NCI-H526 (cell line): ENCODE measurements at regions not wholly inside any gene's neighbourhood (a gene's known extent, or its start where the extent isn't known, plus 50 kb on each side); places are given as distances from the start of the nearest gene placed in this dataset.

Experiments used
- DNase-seq, 2 experiments: peaks; one replicate each; lab custom pipeline; 2025; lab: John Stamatoyannopoulos, UW

DNA sequence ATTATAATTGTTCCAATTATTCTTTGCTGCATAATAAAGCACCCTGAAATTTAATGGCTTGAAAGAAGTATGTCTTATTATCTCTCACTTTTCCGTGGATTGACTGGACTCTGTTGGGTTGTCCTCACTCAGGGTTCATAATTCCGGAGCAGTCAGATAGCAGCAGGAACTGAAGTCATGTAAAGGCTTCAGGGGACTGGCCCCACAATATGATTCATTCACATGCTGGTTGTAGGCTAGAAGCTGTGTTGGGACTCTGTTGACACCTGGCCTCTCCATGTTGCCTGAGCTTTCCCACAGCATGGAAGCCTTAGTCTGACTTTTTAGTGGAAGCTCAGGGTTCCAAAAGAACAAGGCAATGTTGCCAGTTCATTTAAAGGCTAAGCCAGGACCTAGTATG lies 367.1 kb upstream of the ADGRL2 start:
- no peak for DNase-seq

DNA sequence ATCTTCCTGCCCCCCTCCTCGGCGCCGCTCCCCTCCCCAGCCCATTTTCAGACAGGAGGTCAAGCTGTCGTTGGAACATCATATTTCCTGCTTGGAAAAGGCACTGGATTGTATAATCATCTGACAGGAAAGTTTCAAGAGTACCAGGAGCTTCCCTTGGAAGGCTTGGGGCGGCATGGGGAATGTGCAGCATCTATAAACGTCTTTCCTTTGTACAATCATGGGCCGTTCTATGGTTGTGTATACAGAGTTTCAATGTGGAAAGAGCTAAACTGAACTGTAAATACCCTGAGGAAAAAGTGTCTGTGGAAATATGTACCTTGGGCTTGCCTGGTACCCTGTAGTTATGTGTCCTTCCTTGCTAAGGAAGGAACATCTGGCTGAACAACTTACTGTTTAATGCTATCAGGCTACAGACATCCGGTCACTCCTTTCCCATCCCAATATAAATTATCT lies 368.1 kb upstream of the ADGRL2 start:
- no peak for DNase-seq

DNA sequence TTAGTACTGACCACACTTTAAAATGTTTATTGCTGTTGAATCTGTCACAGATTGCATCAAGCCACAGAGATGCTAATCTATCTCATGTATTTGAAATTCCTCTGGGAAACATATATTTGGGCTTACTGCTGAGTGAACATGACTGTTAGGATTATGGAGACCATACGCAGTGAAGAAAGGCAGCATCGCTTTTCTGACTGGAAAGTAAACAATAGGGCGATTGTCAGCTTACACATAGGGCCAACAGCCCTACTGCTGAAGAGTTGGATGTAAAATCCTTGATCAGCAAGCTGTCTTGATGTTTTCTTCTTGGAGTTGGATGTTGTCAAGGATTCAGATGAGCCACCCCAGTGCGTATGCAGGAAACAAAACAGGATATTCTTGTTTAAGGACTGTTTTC lies 368.7 kb upstream of the ADGRL2 start:
- DNase-seq: peak; percentile 24 to 65

DNA sequence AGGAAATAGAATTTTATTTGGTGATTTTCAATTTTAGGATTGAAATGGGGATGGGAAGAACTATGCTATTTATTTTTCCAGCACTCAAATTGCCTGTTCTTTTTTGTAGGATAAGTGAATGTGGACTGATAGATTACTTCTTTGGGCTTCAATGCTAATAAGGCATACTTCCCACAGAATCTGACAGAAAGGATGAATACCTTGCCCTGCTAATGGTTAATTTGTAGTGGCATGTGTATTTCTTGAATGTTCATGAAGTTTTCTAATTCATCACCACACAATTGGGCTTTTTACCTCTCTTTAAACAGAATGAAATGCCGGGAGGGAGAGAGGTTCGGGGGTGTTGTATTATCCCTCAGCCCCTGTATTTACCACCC lies 369.1 kb upstream of the ADGRL2 start:
- DNase-seq: no peak

DNA sequence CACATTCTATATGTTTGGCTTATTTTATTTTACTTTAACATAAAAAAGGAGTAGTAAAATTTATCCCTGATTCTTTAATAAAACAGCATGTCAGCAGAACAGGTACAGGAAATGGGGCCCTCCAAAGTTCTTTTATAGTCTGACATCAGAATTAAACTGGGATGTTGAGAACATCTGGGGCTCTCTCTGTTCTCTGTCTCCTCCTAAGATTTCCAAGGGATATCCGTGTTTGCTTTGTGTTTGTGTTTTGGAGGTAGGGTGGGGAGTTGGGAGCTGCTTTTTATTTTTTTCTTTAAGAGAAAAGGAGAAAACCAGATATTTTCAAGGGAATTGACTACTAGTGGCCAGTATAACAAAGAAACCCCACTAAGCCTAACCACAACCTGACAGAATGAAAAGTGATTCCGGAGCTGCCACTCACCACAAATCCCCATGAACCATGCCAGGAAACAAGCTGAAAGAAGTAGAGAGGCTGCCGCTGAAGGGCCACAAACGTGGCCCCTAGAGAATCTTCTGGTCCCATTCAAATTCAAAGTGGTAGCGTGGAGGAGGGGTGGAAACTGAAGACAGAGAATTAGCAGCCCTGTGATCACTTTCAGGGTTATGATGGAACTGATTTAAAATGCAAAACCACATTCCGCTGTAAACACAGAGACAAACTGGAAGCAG lies 369.6 kb upstream of the ADGRL2 start:
- DNase-seq: no peak

DNA sequence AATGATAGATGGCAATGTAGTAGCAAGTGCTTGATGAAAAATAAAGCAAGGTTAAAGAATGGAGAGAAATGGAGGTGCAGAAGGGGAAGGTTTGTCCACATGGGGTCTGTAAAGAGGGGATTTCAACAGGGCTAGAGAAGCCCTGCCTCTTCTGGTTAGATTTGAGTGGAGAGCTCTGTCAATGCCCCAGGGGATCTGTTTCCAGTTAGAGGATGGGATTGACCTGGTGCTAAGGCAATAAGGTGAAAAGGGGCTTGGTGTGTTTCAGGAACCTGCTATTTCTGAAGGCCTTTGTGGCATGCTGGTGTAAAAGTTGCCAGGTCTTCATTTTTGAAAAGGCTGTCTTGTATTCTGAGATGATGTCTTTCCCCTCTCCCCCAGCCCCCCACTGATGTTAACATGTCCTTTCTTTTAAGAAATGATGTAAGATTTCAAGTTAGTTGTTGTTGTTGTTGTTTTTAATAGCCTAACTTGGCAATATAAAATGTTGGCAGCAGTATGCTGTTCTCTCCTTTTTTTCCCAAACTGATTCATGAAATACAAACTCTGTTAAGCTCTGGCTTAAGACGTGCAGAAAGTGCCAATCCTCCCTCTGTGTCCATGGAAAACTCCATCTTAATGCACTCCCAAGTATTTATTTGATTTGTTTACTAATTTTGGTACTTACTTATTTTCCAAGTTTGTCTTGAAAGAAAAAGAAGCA lies 370.3 kb upstream of the ADGRL2 start:
- DNase-seq: no peak

DNA sequence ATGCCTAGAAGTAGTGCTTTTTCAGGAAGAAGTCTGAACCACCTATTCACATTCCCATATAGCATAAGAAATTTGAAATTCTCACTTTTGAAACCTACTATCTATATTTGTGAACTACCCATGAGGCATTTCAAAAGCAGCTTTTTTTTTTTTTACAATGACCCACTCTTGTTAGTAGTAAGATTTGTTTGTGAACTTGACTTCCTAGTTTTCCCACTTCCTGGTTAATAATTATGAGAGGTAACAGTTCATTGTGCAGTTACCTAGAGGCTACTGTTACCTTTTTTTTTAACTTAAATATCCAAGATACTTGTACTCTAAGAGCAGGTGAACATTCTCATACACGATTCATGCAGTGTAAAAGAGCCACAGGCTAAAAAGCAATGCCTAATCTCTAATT lies 371.7 kb upstream of the ADGRL2 start:
- no peak for DNase-seq

DNA sequence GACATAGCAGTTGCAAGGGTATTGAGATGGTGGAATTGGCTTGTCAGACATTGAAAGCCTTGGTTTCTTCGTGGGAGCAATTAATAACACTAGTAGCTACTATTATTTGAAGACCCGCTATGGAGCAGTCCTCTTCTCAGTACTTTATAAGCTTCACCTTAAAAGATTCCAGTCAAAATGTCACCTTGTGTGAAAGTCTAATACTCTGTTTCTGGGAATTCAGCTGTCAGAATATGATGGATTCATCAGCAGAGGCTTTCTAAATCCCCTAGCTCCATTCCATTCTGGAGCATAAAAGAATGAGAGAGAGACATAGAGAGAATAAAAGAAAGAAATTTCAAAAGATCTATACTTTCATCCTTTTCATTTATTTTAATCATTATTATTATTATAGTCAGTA lies 375.9 kb upstream of the ADGRL2 start:
- no peak for DNase-seq

DNA sequence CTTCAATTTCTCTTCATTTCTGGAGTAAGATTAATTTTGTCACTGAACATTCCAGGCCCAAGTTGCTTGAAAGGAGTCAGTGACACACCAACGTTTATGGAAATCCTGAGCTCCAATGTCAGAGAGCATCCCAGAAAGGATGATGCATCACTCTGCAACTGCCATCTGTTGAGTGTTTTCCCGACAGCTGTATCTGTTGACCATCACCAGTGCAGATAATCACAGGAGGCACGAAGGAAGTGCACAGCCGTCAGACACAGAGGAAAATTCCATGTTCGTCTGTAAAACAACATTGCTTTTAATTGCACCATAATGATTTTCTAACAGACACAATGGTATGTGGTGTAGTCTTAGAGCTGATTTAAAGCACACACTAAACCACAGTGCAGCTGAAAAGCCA lies 376.7 kb upstream of the ADGRL2 start:
- DNase-seq: no peak

DNA sequence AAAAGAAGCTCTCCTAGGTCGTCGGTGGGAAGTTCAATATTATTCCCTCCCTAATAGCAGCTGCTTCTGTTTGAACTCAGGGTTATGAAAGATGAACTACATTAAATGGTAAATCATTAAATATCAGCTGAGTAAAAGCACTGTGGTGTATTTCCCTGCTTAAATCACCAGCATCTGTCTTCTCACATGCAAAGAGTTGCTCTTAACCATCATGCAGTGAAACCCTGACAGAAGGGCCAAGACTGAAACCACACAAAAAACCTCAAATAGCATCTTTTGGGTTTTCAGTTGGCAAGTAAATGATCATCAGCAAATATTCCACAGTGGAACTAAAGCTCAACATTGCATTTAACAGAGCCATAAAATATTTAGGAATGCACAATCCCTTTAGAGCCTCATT lies 380.0 kb upstream of the ADGRL2 start:
- no peak for DNase-seq

DNA sequence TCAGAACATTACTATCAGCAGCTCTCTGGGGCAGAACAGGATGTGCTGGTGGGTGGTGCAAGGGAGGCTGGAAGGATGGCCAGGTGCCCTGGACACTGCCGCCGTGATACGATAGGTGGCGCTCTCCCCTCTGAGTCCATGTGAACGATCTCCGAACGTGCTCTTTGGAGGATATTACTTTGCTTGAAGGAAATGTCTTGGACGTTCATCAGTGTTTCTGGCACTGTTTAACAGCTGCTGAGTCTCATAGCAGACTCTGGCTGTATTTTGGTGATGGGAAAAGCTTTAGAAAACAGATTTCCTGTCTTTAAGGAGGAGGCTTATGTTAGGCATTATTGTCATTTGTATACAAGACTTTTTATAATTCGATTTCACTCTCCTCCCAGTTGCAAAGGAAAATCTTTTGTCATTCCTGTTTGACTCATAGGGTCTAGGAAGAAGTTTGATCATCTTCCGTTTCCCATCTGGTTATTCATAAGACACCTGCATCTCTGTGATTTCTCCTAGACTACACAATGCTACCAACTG lies 386.2 kb upstream of the ADGRL2 start:
- peak in 1 of 2 experiments; percentile 59 for DNase-seq

DNA sequence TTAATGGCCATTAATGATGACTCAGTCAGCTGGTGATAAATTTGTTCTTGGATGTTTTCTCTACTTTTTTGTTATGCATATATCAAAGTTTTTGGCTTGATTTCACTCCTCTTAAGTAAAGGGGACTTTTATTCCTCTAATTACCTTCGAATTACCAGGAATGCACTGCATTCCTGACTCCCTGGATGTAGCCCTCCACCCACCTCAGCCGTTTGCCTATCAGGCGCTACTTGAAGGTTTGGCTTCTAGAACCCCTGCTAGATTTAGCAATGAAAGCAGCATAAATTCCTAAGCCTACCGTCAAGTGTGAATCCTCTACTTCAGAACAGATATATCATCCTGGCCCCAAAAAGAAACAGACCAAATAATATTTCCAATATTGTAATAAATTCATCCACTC lies 387.8 kb upstream of the ADGRL2 start:
- no peak for DNase-seq

DNA sequence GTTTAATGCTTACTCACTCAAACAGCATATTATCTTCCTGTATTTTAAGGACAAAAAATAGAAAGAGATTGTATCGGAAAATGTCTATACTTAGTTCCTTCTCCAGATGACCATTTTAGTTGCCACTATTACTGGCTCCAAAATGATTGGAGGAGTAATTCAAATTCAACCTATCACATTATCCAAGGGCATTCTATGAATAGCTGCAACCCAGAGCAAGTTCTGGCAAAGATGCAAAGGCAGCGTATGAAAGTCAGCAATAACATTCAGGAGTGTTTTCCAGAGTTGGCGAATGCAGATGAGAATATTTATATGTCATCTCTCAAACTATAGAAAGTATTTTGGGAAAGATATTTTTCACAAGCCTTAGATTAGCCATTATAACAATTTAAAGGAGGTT lies 389.8 kb upstream of the ADGRL2 start:
- DNase-seq: no peak

DNA sequence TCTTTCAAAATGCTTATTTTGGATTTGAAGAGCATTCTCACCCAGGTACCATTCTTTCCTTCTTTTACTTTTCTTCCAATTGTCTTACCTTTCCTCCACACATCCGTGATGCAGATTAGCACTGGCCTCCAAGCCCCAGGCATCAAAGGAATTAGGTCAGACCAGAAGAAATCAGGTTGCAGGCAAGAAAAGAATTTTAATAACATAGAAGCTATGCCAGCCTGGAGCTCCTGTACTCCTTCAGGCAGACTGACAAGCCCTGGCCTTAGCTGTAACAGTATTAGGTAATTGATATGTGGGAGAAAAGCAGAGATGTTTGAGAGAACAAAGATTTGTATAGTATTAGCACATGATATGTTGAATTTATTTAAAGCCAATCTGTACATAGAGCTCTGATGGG lies 390.4 kb upstream of the ADGRL2 start:
- DNase-seq: no peak

DNA sequence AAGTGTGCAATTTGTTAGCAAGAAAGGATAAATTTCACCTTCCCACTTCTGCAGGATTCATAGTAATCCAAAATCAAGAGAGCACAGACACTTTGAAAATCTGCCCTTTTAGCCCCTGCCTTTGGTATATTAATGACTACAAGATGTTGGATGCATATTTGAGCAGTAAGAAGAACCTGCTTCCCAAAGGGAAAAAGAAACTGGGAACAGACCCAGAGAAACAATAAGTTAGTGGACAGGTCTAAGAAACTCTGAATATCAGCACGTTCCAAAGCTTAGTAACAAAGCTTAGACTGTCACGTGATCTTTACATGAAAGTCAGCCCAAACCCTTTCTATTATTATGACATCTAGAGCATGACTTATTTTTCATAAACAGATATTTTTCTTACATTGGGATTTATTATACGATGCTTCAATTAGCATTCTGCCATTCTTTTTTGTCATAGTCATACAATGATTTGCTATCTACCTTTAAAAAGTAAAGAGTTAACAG lies 390.9 kb upstream of the ADGRL2 start:
- DNase-seq: no peak

DNA sequence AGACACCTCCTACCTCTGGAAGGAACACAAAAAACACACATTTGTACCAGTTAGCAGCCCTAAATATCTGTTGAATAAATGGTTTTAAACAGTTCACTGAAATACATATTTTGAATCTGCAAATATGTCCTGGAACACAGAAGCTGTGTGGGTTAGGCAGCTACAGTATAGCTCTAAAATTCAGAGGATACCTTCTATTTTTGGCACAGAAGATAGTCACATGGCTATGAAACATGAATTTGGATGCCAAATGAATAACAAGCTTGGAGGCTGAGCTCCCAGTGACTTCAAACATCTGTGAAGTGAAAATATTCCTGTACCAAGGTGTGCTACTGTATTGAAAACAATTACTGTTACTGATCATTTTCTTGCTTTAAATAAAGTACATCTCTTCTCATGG lies 391.5 kb upstream of the ADGRL2 start:
- DNase-seq: no peak

DNA sequence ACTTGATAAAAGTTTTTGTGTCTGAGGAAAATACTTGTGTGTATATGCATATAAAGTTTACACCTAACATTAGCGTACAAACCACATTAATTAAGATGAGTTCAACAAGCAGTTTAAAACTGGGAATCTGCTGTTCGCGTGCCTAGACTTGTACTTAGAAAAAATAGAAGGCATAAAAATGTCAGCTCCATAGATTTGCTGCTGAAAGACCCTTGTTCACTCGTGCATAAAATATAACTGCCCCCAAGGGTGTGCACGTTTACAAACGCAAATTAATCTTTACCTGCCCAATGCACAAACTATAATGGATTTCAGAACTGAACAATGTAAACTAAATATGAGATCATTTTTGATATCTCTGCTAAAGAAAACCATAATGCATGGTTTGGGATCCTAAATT lies 392.3 kb upstream of the ADGRL2 start:
- peak; percentile 3 to 40 for DNase-seq

DNA sequence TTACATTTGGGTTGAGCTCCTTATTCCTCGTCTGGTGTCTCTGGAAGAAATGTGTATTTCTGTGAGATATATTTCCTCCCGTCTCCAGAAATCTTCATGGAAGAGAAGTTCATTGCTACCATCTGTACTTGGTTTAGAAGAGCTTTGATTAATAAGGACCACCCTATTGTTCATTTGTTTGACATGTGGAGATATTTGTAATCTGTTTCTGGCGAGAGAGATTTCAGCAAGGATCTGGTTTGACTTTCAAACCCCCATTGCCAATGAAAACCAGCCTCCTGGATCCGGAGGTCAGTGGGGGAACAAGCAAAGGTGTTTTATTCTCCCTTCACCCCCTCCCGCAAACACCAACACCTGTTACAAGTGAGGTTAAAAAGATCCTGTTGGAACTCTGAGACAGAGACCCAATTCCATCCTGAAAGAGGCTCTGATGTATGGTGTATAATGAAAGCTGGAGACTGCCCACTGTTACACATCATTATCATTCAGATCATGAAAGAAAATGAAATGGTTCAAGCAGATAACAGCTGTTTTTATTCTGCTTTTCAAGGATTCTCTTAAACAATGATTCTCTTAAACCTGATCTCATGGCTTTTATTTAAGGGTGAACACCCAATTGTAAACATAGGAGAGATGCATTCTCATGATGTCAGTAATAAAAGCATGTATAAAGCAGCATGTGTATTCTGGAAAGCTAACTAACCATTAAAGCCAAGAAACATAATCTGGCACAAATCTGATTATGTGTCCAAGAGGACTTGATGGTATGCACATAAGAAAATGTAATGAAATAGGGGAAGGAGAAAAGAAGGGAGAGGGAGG lies 393.5 kb upstream of the ADGRL2 start:
- no peak for DNase-seq

DNA sequence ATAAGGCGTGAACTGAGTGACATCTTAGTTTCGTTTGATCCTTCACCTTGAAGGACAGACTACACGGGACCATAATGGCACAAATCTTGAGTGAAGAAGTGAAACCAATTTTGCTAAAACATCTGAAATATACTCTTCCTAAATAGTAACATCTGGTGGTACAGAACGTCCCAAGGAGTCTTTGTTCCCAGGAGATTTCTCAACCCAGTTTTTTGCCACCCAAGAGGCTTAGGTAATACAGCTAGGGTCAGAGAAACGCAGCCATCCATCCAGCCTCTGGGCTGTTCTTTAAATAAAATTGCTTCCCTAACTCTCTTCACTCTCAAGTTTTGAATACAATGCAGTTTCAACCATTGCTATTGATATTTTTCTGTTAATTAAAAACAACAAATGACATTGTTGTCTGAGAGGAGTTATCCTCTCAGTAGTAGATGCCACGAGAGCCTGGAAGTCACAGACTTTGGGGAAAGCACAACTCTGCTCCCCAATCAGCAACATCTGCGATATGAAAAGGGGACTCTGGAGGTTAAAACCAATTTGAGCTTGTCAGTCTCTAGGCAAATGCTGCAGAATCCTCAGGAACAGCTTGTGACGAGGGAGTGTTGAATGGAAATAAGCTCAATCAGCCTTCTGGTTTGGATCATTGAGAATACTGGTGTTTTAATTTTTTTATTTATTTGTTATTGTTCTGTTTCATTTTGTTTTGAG lies 394.3 kb upstream of the ADGRL2 start:
- DNase-seq: no peak

DNA sequence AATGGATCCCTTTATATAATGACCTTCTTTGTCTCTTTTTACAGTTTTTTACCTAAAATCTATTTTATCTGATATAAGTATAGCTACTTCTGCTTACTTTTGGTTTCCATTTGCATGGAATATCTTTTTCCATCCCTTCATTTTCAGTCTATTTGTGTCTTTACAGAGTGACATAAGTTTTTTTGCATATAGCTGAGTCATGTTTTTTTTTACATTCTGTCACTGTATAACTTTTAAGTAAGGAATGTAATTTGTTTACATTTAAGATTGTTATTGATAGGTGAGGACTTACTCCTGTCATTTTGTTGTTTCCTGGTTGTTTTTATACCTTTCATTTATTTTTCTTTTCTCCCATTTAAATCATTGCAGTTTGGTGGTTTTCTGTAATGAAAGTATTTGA lies 402.7 kb upstream of the ADGRL2 start:
- DNase-seq: no peak

DNA sequence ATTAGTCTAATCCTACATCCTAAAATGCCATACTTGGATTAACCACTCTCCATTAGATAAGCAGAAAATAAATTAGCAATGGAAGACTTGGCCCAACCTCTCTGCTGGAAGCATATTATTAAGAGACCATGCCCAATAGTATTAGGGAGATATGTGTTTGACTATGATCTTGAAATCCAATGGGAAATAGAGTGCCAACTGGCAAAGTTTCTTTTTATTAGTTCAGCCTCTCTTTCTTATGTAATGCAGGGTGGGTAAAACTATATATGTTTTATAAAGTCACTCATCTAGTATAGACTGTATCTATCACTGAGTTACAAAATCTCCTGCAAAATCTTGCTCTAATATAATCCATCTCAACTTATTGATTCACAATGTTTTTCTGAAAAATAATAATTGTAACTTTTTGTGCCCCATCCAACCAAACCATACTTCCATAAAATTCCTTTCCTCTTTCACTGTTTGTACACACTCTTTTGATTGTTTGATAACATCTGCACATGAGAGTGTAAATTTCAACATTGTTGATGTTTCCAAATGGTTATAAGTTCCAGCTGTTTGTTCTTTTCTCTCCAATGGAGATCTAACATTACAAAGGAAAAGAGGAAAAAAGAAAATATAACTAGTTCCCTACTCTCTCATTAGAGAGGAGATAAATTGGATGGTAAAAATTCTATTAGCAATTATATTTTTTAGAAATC lies 408.1 kb upstream of the ADGRL2 start:
- no peak for DNase-seq
